Mesodermal cell (in vitro differentiated cells): ENCODE measurements at regions not wholly inside any gene's neighbourhood (a gene's known extent, or its start where the extent isn't known, plus 50 kb on each side); places are given as distances from the start of the nearest gene placed in this dataset.

Experiments
- H3K27ac ChIP-seq: 2 replicates; pipeline ENCODE4 v1.7.0; 2013; ENCODE audit warnings: mild to moderate bottlenecking, low read depth, low read length, moderate library complexity; ENCODE audit not compliant: severe bottlenecking
- H3K36me3 ChIP-seq: 2 replicates; pipeline ENCODE4 v1.7.1; 2013; ENCODE audit warnings: mild to moderate bottlenecking, low read length, moderate library complexity; ENCODE audit not compliant: control insufficient read depth, insufficient read depth
- H3K4me1 ChIP-seq: one replicate; pipeline ENCODE4 v1.7.1; 2013; ENCODE audit warnings: mild to moderate bottlenecking, low read length; ENCODE audit not compliant: insufficient read depth, control insufficient read depth, poor library complexity, severe bottlenecking
- H3K4me3 ChIP-seq: 2 replicates; pipeline ENCODE4 v1.7.0; 2013; ENCODE audit warnings: low read length, control low read depth, mild to moderate bottlenecking; ENCODE audit not compliant: insufficient read depth, poor library complexity, severe bottlenecking; ENCODE audit errors: extremely low read depth
- H3K9me3 ChIP-seq: 2 replicates; pipeline ENCODE4 v1.7.1; 2013; ENCODE audit warnings: mild to moderate bottlenecking, low read length, moderate library complexity; ENCODE audit not compliant: control insufficient read depth
- WGBS, 2 experiments: methylation state at CpG; one replicate each; pipeline ENCODE4 v1.1.5; 2013; ENCODE audit warnings: missing lambda C conversion rate in 2 of 2; ENCODE audit not compliant: insufficient coverage in 2 of 2; 5-methylcytosine and 5-hydroxymethylcytosine counted together

DNA sequence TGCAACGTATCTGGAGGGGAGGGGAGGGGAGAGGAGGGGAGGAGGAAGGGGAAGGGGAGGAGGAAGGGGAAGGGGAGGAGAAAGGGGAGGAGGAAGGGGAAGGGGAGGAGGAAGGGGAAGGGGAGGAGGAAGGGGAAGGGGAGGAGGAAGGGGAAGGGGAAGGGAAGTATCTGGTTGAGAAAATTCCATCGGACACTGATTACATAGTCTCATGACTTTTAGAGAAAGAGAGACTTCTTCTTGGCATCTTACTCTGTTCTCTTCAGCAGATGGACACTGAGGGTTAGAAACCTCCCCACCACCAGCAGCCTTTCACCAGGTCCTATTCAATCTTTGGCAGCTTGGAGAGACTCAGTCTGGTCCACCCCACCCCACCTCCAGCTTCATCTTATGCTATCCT, 296.3 kb downstream of the TNS1 start:
- Histone ChIP-seq H3K36me3 (no peaks in the 10 kb centered on the region), H3K4me3 (no peak overlapping the region), H3K9me3 (no peaks in the 10 kb centered on the region), H3K27ac (no peak overlapping the region), H3K4me1 (peaks cover 9% of the 10 kb centered on the region)
- WGBS, 2 experiments, result 100% methylated on average over 2 of the region's 2 CpGs; no CpG with 5 or more reads in 1 of the 2 experiments

DNA sequence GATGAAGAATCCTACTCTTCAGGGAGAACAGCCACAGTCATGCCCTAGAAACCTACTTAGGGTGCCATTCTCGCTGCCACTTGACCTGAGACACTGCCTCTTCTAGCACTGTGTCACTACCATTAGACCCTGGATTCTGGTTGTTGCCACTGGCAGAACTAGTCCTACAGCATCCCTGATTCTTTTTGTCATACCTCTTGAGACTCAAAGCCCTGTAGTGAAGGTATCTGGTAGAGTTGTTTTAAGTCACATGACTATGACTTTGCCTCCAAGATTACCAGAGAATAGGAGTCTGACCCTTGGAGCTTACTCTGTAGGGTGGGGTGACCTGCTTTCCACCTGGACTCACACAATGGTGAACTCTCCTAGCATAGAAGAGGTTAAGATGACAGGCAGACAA, 296.7 kb downstream of the TNS1 start:
- 100% methylated on average over 1 of the region's 1 CpG for WGBS, 2 experiments
- Histone ChIP-seq H3K9me3 (no peaks in the 10 kb centered on the region), H3K27ac (no peak overlapping the region), H3K36me3 (no peaks in the 10 kb centered on the region), H3K4me1 (peaks cover 9% of the 10 kb centered on the region), H3K4me3 (no peak overlapping the region)

DNA sequence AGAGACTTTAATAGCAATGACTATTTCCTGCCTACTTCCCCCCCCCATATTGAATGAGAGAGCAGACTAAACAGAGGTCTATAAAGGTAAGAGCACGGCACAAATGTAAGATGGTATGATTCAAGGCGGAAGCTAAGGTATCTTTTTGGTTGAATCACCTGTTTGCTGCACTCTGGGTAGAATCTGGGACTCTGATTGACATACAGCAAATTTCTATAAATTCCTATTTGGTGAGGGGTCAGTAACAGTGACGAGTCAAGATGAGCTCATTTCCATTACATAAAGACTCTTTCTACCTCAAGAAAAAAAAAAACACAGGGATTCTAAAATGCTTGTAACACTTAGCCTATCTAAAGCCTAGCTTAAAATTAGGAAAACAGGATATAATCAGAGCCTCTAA, 297.3 kb downstream of the TNS1 start:
- peaks cover 9% of the 10 kb centered on the region for H3K4me1 ChIP-seq
- no peak overlapping the region for H3K27ac ChIP-seq
- WGBS, 2 experiments, result no CpG with 5 or more reads among the region's 3 CpGs
- H3K9me3 ChIP-seq, result no peaks in the 10 kb centered on the region
- no peak overlapping the region for H3K4me3 ChIP-seq
- H3K36me3 ChIP-seq, result no peaks in the 10 kb centered on the region

DNA sequence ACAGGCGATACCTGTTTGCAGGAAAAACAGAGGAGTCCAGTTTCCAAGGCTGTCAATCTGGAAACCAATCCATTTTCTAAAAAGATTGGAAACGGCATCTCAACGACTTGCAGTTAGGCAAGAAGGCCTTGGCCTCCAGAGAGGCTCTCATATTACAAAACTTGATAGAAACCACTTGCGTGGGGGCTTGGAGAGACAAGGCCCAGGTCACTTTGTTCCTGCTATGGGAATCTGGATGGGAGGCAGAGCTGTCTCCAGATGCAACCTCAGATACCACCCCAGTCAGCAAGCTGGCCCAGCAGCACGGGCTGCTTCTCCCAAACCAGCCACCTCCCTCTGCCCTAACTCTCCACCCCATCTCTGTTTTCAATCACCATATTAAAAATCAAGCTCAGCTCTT, 298.8 kb downstream of the TNS1 start:
- Histone ChIP-seq H3K36me3 (no peaks in the 10 kb centered on the region), H3K27ac (no peak overlapping the region), H3K4me3 (no peak overlapping the region), H3K9me3 (no peaks in the 10 kb centered on the region), H3K4me1 (no peaks in the 10 kb centered on the region)
- 91 to 100% methylated on average over 3 of the region's 5 CpGs for WGBS, 2 experiments

DNA sequence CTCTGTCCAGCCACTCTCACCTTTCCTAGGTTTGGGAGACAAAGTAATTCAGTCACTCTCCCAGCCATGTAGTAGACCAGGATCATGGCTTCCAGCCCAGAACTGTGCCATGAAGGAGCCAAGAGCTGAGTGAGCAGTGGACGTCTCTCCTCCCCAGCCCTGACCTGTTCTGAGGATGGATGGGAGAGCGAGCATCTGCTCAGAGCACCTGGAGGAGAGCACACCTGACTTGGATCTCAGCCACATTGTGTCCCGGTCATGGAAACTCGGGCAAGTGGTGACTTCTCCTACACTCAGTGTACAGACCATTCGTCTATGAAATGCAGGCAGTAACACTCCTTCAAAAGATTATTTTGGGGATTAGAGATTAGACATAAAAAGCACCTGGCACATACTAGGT, 299.7 kb downstream of the TNS1 start:
- H3K9me3 ChIP-seq, result no peaks in the 10 kb centered on the region
- no peak overlapping the region for H3K27ac ChIP-seq
- 93 to 100% methylated on average over 3 of the region's 5 CpGs for WGBS, 2 experiments
- H3K4me1 ChIP-seq, result no peaks in the 10 kb centered on the region
- no peaks in the 10 kb centered on the region for H3K36me3 ChIP-seq
- no peak overlapping the region for H3K4me3 ChIP-seq

DNA sequence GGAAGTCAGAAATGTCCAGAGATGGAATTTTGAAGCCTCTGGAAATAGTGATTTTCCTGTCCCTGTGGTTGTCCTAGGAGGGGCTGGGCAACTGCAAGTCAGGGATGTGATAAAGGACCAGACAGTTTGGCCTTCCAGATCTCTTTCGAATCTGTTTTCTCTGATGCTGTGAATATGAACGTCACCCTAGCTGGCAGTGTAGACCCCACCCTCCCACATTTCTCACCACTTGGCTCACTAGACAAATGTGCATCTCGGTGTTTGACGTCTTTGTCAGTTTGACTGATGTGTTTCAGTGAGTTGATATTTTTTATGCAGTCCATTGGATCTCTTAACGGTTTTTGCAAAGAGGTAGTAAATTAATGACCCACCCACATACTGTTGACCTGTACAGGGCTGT, 301.2 kb downstream of the TNS1 start:
- Histone ChIP-seq H3K36me3 (no peaks in the 10 kb centered on the region), H3K4me1 (no peaks in the 10 kb centered on the region), H3K9me3 (no peaks in the 10 kb centered on the region), H3K4me3 (no peak overlapping the region), H3K27ac (no peak overlapping the region)
- WGBS, 2 experiments, result 67 to 100% methylated on average over 2 to 3 of the region's 5 CpGs

DNA sequence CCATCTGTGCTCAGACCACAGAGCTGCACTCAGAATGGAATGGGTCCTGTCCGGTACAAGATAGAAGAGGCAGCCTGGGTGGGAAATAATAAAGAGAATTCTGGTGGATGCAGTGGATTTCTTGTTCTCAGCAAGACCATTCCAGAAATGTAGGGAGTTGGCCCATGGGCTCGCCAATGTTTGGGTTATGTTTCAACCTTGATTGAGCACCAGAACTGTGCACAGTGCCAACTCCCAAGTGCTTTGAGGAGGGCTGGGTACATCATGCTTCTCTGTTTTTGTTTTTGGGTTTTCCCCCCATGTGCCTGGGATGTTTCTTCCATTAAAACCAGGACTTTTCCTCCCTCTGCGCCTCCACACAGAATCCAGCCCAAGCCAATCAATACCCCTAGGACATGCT, 304.1 kb downstream of the TNS1 start:
- H3K4me1 ChIP-seq, result no peaks in the 10 kb centered on the region
- H3K36me3 ChIP-seq, result no peaks in the 10 kb centered on the region
- 68 to 71% methylated on average over 2 of the region's 3 CpGs for WGBS, 2 experiments
- H3K27ac ChIP-seq, result no peak overlapping the region
- H3K9me3 ChIP-seq, result no peaks in the 10 kb centered on the region
- no peak overlapping the region for H3K4me3 ChIP-seq

DNA sequence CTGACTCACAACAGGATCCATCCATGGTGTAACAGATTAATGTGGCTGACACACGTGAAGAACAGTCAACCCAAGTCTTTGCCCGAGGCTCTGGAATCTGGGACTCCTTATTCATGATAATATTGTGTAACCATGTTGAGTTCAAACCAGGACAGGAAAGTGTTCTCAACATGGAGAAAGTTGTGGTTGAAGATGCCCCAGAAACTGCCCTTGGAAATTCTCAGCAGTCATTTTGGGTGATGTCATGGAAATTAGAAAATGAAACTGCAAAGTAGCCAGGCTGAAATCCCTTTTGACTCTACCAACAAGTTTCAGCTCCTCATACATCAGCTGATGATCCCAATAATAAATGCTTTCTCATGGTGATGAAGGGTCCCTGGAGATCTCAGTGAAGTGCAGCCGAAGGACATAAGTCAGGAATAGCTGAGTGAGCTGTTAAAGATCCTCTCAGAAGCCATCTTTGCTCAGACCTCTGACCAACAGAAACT, 307.7 kb downstream of the TNS1 start:
- 80 to 86% methylated on average over 1 of the region's 3 CpGs for WGBS, 2 experiments
- no peaks in the 10 kb centered on the region for H3K36me3 ChIP-seq
- H3K9me3 ChIP-seq, result no peaks in the 10 kb centered on the region
- H3K4me3 ChIP-seq, result no peak overlapping the region
- H3K4me1 ChIP-seq, result no peaks in the 10 kb centered on the region
- H3K27ac ChIP-seq, result no peak overlapping the region

DNA sequence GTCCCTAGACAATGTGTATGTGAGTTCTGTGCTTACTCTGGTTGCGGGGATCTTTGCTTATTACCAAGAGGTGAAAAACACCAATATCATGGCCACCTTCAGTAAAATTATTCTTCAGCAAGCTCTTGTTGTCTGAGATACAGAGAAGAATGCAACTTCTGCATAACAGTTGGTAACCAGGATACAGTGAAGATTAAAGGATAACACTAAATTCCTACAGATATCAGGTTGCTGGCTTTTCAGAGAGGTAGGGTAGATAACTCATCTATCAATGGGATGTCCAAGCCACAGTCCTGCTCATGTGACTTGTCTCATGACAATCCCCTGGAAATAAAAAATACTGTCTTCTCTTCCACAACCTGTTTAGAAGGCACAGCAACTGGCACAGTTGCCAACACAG, 308.5 kb downstream of the TNS1 start:
- H3K4me3 ChIP-seq, result no peak overlapping the region
- H3K27ac ChIP-seq, result no peak overlapping the region
- H3K9me3 ChIP-seq, result no peaks in the 10 kb centered on the region
- no peaks in the 10 kb centered on the region for H3K4me1 ChIP-seq
- H3K36me3 ChIP-seq, result no peaks in the 10 kb centered on the region
- WGBS, 2 experiments, result no CpG with 5 or more reads among the region's 1 CpG

DNA sequence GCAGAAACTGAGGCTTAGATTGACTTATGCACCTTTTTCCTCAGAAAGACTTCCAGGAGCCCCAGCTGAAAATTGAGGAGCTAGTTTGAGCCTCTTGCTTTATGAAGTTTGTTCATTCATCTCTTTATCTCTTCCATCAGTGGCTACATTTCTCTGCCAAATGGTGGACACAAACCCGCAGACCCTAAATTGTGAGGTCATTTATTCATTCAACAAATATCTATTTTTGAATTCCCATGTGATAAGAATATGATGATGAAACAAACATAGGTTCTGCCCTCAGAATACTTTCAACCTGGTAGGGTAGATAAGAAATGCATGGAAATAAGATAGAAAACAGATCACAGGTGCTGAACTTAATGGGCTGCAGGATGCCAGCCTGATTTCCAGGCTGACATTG, 309.4 kb downstream of the TNS1 start:
- no CpG with 5 or more reads among the region's 1 CpG for WGBS, 2 experiments
- no peaks in the 10 kb centered on the region for H3K4me1 ChIP-seq
- no peak overlapping the region for H3K27ac ChIP-seq
- H3K36me3 ChIP-seq, result no peaks in the 10 kb centered on the region
- no peaks in the 10 kb centered on the region for H3K9me3 ChIP-seq
- H3K4me3 ChIP-seq, result no peak overlapping the region

DNA sequence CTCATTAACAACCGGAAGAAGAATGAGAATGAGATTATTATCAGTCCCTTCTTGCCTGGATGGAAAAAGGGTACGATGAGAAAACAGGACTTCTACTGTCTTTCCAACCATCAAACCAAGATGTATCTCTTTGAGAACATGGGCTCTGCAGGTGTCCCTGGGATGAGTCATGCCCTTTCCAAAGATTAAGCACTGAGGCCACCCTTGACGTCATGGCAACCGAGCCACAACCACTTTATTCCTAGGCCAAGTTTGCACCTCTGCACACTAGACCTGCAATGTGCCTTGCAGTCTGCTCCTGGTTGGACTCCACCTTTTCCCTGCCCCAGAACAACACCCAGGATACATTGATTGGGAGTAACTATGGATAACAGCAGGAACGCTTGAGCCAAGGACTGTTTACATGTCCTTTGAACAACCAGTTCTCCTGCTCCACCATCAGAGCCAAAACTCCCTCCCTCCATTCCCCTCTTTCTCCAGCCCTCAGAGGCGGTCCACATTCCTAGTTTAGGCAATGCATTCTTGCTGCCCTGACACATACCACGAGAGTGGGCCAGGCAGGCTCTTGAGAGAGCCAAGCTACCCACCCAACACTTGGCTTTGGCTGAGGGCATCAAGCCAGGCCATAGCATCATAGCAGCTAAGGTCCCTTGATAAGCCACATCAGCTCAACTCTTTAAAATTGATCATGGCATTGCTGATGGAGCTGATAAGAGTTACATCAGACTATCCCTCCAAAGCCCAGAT, 310.7 kb downstream of the TNS1 start:
- Histone ChIP-seq H3K4me1 (no peaks in the 10 kb centered on the region), H3K36me3 (no peaks in the 10 kb centered on the region), H3K9me3 (no peaks in the 10 kb centered on the region), H3K27ac (no peak overlapping the region), H3K4me3 (no peak overlapping the region)
- WGBS, 2 experiments, result 88 to 91% methylated on average over 5 to 6 of the region's 7 CpGs
